Endothelial cell of umbilical vein (primary cell): ENCODE measurements at regions not wholly inside any gene's neighbourhood (a gene's known extent, or its start where the extent isn't known, plus 50 kb on each side); places are given as distances from the start of the nearest gene placed in this dataset.
A peak's percentile ranks its signal among the peaks of the same experiment; 100 is the strongest.

Experiments
- BruUV-seq: library from RNA; stranded (reverse); fragments of 400-500 nt; replicated peaks from 2 replicates; lab custom pipeline; 2021; lab: Mats Ljungman, UMichigan
- CTCF ChIA-PET: fragments of 300-600, 350-600 bp; sonication (Branson Sonifier 250); formaldehyde crosslinking; loops from one replicate; lab custom pipeline; 2021; ENCODE audit warnings: antibody characterized with exemption, inconsistent platforms; lab: Charles Lee
- POLR2A ChIA-PET: fragments of 300-600, 350-600 bp; sonication (Branson Sonifier 250); formaldehyde crosslinking; loops from one replicate; lab custom pipeline; 2021; ENCODE audit warnings: antibody characterized with exemption, inconsistent platforms; lab: Charles Lee
- DNase-seq: peaks from one replicate; pipeline ENCODE4 v3.0.0-alpha.2; 2011; ENCODE audit warnings: low read depth, low spot score
- FAIRE-seq: peaks from 2 replicates; lab custom pipeline; 2011; peaks lifted over from hg19 to GRCh38; lab: Jason Lieb, UNC
- H2AFZ ChIP-seq: 2 replicates; pipeline ENCODE4 v1.6.0; 2012; ENCODE audit warnings: low read depth, low read length, control low read depth, inconsistent platforms
- H3K27ac ChIP-seq: 2 replicates; pipeline ENCODE4 v1.5.1; 2011; ENCODE audit warnings: low read depth, mild to moderate bottlenecking, control low read depth, low read length, moderate library complexity; ENCODE audit not compliant: insufficient read depth
- H3K27me3 ChIP-seq, 2 experiments: 2 replicates each; pipeline versions ENCODE4 v1.6.0 to v1.6.1; 2011; ENCODE audit warnings: low read length in 2 of 2, mixed read lengths in 1 of 2; ENCODE audit not compliant: control insufficient read depth in 2 of 2, insufficient read depth in 2 of 2
- H3K36me3 ChIP-seq, 2 experiments: 2 replicates in 1 of 2; 3 replicates in 1 of 2; pipeline ENCODE4 v1.5.1; 2011; ENCODE audit warnings: low read length in 2 of 2, mild to moderate bottlenecking in 1 of 2, moderate library complexity in 1 of 2; ENCODE audit not compliant: control insufficient read depth in 2 of 2, insufficient read depth in 2 of 2; ENCODE audit errors: extremely low read depth in 1 of 2
- H3K4me1 ChIP-seq: 3 replicates; pipeline ENCODE4 v1.5.1; 2011; ENCODE audit warnings: mild to moderate bottlenecking, low read length; ENCODE audit not compliant: control insufficient read depth, insufficient read depth; ENCODE audit errors: extremely low read depth
- H3K4me2 ChIP-seq: 2 replicates; pipeline ENCODE4 v1.6.1; 2011; ENCODE audit warnings: low read length, control low read depth, mixed read lengths; ENCODE audit not compliant: insufficient read depth
- H3K4me3 ChIP-seq, 3 experiments: fragments of 200-600 bp in 1 of 3; sonication (generic), shearing (Covaris generic) in 1 of 3; replicated peaks in 1 of 3; 2 replicates each; pipeline ENCODE4 v1.5.1; 2011 to 2016; ENCODE audit warnings: control low read depth in 3 of 3, low read length in 3 of 3, mild to moderate bottlenecking in 2 of 3, inconsistent platforms in 1 of 3, low read depth in 1 of 3, moderate library complexity in 1 of 3; ENCODE audit not compliant: insufficient read depth in 1 of 3
- H3K79me2 ChIP-seq: 2 replicates; pipeline ENCODE4 v1.6.0; 2012; ENCODE audit warnings: low read length, inconsistent platforms; ENCODE audit not compliant: control insufficient read depth, insufficient read depth
- H3K9ac ChIP-seq: replicated peaks from 2 replicates; pipeline ENCODE3; 2011; ENCODE audit warnings: low read length, control low read depth; ENCODE audit not compliant: insufficient read depth; ENCODE audit errors: extremely low read depth
- H3K9me1 ChIP-seq: replicated peaks from 3 replicates; pipeline ENCODE4 v1.6.0; 2011; ENCODE audit warnings: mild to moderate bottlenecking, low read length; ENCODE audit not compliant: control insufficient read depth, insufficient read depth; ENCODE audit errors: extremely low read depth
- H3K9me3 ChIP-seq: replicated peaks from 2 replicates; pipeline ENCODE4 v1.5.1; 2012; ENCODE audit warnings: low read length, inconsistent platforms; ENCODE audit not compliant: control insufficient read depth, insufficient read depth
- H4K20me1 ChIP-seq: replicated peaks from 2 replicates; pipeline ENCODE3; 2011; ENCODE audit warnings: mild to moderate bottlenecking, low read length; ENCODE audit not compliant: control insufficient read depth, insufficient read depth; ENCODE audit errors: extremely low read depth
- EZH2 ChIP-seq: IDR thresholded peaks from 2 replicates; pipeline ENCODE4 v1.6.1; 2012; ENCODE audit warnings: borderline replicate concordance, low read depth, mild to moderate bottlenecking, moderate library complexity, low read length, inconsistent platforms; ENCODE audit not compliant: severe bottlenecking
- FOS ChIP-seq: IDR thresholded peaks from 2 replicates; pipeline ENCODE4 v1.6.1; 2011; ENCODE audit warnings: mild to moderate bottlenecking, low read length, moderate library complexity, borderline replicate concordance; ENCODE audit not compliant: insufficient read depth
- GATA2 ChIP-seq: IDR thresholded peaks from 2 replicates; pipeline ENCODE4 v1.7.0; 2011; ENCODE audit warnings: low read depth, mild to moderate bottlenecking, moderate library complexity, mixed read lengths, low read length; ENCODE audit not compliant: insufficient read length, insufficient read depth
- JUN ChIP-seq: IDR thresholded peaks from 2 replicates; pipeline ENCODE4 v1.6.1; 2011; ENCODE audit warnings: borderline replicate concordance, low read depth; ENCODE audit not compliant: insufficient read length, insufficient read depth
- MYC ChIP-seq: IDR thresholded peaks from one replicate; pipeline ENCODE4 v1.6.1; 2011; ENCODE audit warnings: mild to moderate bottlenecking, low read depth, low read length
- POLR2A ChIP-seq: IDR thresholded peaks from 2 replicates; pipeline ENCODE4 v1.6.1; 2012; ENCODE audit warnings: low read depth, mild to moderate bottlenecking, control low read depth, low read length
- POLR2AphosphoS5 ChIP-seq: IDR thresholded peaks from 2 replicates; pipeline ENCODE4 v1.6.1; 2012; ENCODE audit warnings: low read depth, mild to moderate bottlenecking, control low read depth, low read length, moderate library complexity; ENCODE audit not compliant: insufficient read depth
- dilution Hi-C: fragments of 300-500 bp; cut with MboI; formaldehyde crosslinking; loops from one replicate; pipeline ENCODE4 v1.15.0; 2019; ENCODE audit warnings: low sequenced_read_pairs; ENCODE audit not compliant: extremely low pct_ligation_motif_present
- intact Hi-C: fragments of 100-400 bp; cut with micrococcal nuclease; formaldehyde crosslinking; loops from one replicate; pipeline ENCODE4 v1.10.0; 2022
- TF ChIP-seq, protein P1 (sequence below): IDR thresholded peaks from 2 replicates; pipeline ENCODE4 v1.6.1; 2011; ENCODE audit not compliant: insufficient read depth, insufficient read length

DNA sequence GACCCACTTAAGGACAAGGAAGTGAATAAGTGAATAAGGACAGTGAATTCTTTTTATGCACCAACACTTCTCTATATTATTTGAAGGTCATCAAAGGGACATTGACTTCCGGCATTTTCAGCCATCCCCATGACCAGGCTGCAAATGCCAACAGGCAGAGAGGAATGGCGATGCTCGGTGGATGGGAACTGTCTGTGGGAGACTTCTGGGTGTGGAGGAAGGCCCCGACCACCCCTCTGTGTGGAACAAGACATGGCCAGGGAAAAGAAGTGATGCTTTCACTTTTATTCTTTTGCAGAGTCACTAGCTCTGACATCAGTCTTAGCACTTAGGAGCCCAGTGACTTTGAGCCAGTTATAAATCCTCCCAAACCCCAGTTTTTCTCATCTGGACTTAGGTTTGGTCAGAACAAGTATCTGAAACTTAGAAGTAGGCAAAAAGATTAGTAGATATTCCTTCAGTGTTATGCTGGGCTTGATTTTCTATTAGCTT, 84.5 kb downstream of the KBTBD8 start:
- no peak for FAIRE-seq
- DNase-seq: no peak
- Histone ChIP-seq H3K36me3 (no peaks in the 10 kb centered on the region), H3K4me1 (peaks cover 14% of the 10 kb centered on the region), H3K27ac (peak overlapping the region; percentile 78), H3K9ac (no peak overlapping the region), H3K9me3 (no peaks in the 10 kb centered on the region), H3K79me2 (no peaks in the 10 kb centered on the region), H3K4me3 (no peak overlapping the region), H3K27me3 (no peaks in the 10 kb centered on the region), H3K9me1 (no peaks in the 10 kb centered on the region), H4K20me1 (no peaks in the 10 kb centered on the region), H2AFZ (no peak overlapping the region), H3K4me2 (no peak overlapping the region)
- TF ChIP-seq, protein P1, sequence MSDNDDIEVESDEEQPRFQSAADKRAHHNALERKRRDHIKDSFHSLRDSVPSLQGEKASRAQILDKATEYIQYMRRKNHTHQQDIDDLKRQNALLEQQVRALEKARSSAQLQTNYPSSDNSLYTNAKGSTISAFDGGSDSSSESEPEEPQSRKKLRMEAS: no peak
- TF ChIP-seq GATA2 (no peak), EZH2 (no peak), FOS (no peak), POLR2AphosphoS5 (no peak), POLR2A (no peak)
- BruUV-seq: no TSS peak
- intact Hi-C loops (loop anchor here (1.0 kb wide), 1 partner anchor 84 kb away; the partner anchor contains the start of gene KBTBD8), dilution Hi-C loops (no loop called here)
- CTCF ChIA-PET: interaction anchor here (0.7 to 1.3 kb wide), 2 partner anchors 27 to 84 kb away, joined by 3 to 5 read pairs; partner anchors contain the start of gene KBTBD8
- POLR2A ChIA-PET: no interaction called here

DNA sequence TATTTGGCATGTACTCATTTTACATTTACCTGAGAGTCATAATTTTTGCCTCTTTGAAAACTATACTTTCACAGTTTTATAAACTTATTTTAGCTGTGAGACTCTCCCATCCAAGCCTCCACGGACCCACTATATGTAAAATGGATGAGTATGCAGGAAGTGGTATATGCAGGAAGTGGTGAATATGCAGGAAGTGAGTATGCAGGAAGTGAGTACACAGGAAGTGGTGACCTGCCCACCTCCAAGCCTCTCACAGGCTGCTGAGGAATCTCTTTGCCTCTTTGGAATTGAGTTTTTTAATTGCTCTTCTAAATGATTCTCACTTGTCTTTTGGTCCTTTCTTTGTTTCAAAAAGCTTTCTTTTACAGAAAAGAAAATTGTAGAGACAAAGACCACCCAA, 85.2 kb downstream of the KBTBD8 start:
- Histone ChIP-seq H3K27me3 (no peaks in the 10 kb centered on the region), H3K9me3 (no peaks in the 10 kb centered on the region), H3K36me3 (no peaks in the 10 kb centered on the region), H2AFZ (no peak overlapping the region), H3K4me2 (peak overlapping the region; percentile 28), H4K20me1 (no peaks in the 10 kb centered on the region), H3K9ac (no peak overlapping the region), H3K9me1 (no peaks in the 10 kb centered on the region), H3K4me1 (peaks cover 14% of the 10 kb centered on the region), H3K79me2 (no peaks in the 10 kb centered on the region), H3K27ac (peak overlapping the region; percentile 78), H3K4me3 (no peak overlapping the region)
- FAIRE-seq: peak; percentile 82
- peak; percentile 96 for TF ChIP-seq JUN
- TF ChIP-seq MYC: no peak
- peak; percentile 85 for TF ChIP-seq POLR2AphosphoS5
- peak; percentile 93 for TF ChIP-seq FOS
- intact Hi-C loops (loop anchor here (1.0 kb wide), 1 partner anchor 85 kb away; the partner anchor contains the start of gene KBTBD8), dilution Hi-C loops (no loop called here)
- ChIA-PET CTCF (interaction anchor here (0.7 to 1.3 kb wide), 3 partner anchors 27 to 85 kb away, joined by 3 to 5 read pairs (median 3); partner anchors contain the start of gene KBTBD8), POLR2A (no interaction called here)
- BruUV-seq: no TSS peak
- peak; percentile 50 for DNase-seq
